H1 (cell line): ENCODE measurements at regions not wholly inside any gene's neighbourhood (a gene's known extent, or its start where the extent isn't known, plus 50 kb on each side); places are given as distances from the start of the nearest gene placed in this dataset.

Source experiments
- CTCF ChIA-PET: fragments of 300-600 bp; sonication (Branson Sonifier 250); formaldehyde crosslinking; loops from one replicate; lab custom pipeline; 2021; ENCODE audit not compliant: partially characterized antibody; lab: Charles Lee
- POLR2A ChIA-PET: fragments of 300-600 bp; sonication (Branson Sonifier 250); formaldehyde crosslinking; loops from one replicate; lab custom pipeline; 2021; ENCODE audit warnings: inconsistent platforms; ENCODE audit not compliant: partially characterized antibody; lab: Charles Lee
- DNase-seq, 2 experiments: peaks; one replicate each; pipeline versions ENCODE4 v3.0.0 to v3.0.0-alpha.2; 2010 to 2022; ENCODE audit warnings: low spot score in 2 of 2, low read depth in 1 of 2, mixed read lengths in 1 of 2
- FAIRE-seq: peaks from 2 replicates; lab custom pipeline; 2011; peaks lifted over from hg19 to GRCh38; lab: Jason Lieb, UNC
- H2AFZ ChIP-seq: 2 replicates; pipeline ENCODE4 v1.8.1; 2012; ENCODE audit warnings: low read length, inconsistent platforms
- H2AK5ac ChIP-seq: 2 replicates; pipeline ENCODE4 v1.6.1; 2013; ENCODE audit warnings: low read depth, low read length
- H2BK120ac ChIP-seq: replicated peaks from 2 replicates; pipeline ENCODE3; 2013; ENCODE audit warnings: low read depth, low read length, inconsistent platforms
- H2BK12ac ChIP-seq: 2 replicates; pipeline ENCODE4 v1.6.1; 2013; ENCODE audit warnings: low read depth, low read length
- H2BK15ac ChIP-seq: 2 replicates; pipeline ENCODE4 v1.6.1; 2013; ENCODE audit warnings: low read length
- H2BK20ac ChIP-seq: 2 replicates; pipeline ENCODE4 v1.6.1; 2013; ENCODE audit warnings: low read length
- H2BK5ac ChIP-seq: 2 replicates; pipeline ENCODE4 v1.6.1; 2013; ENCODE audit warnings: low read depth, low read length
- H3K14ac ChIP-seq: 2 replicates; pipeline ENCODE4 v1.6.1; 2013; ENCODE audit warnings: inconsistent platforms; ENCODE audit not compliant: insufficient read length
- H3K18ac ChIP-seq: 2 replicates; pipeline ENCODE4 v1.6.1; 2013; ENCODE audit warnings: low read length; ENCODE audit errors: extremely low read depth
- H3K23ac ChIP-seq: 2 replicates; pipeline ENCODE4 v1.6.1; 2013; ENCODE audit warnings: inconsistent platforms; ENCODE audit not compliant: insufficient read length
- H3K23me2 ChIP-seq: 2 replicates; pipeline ENCODE4 v1.6.1; 2013; ENCODE audit warnings: low read depth, low read length
- H3K27ac ChIP-seq: 2 replicates; pipeline ENCODE4 v1.6.1; 2011; ENCODE audit warnings: low read depth, low read length, inconsistent platforms
- H3K27me3 ChIP-seq, 4 experiments: replicated peaks in 1 of 4; 1 replicate in 1 of 4; 2 replicates in 3 of 4; pipeline versions ENCODE4 v1.6.1 to v1.8.1; 2011 to 2013; ENCODE audit warnings: low read length in 3 of 4, mild to moderate bottlenecking in 3 of 4, inconsistent platforms in 2 of 4, mixed read lengths in 2 of 4, moderate library complexity in 1 of 4; ENCODE audit not compliant: control insufficient read depth in 3 of 4, insufficient read depth in 3 of 4; ENCODE audit errors: extremely low read depth in 1 of 4
- H3K36me3 ChIP-seq, 4 experiments: 2 replicates each; pipeline versions ENCODE4 v1.6.1 to v1.8.1; 2011 to 2013; ENCODE audit warnings: mild to moderate bottlenecking in 4 of 4, low read length in 3 of 4, moderate library complexity in 2 of 4, control low read depth in 1 of 4, inconsistent platforms in 1 of 4; ENCODE audit not compliant: insufficient read depth in 4 of 4, control insufficient read depth in 2 of 4
- H3K4ac ChIP-seq: replicated peaks from 2 replicates; pipeline ENCODE3; 2013; ENCODE audit warnings: low read length, low read depth, mixed read lengths, inconsistent platforms; ENCODE audit not compliant: insufficient read length
- H3K4me1 ChIP-seq, 4 experiments: replicated peaks in 1 of 4; 1 replicate in 1 of 4; 2 replicates in 3 of 4; pipeline versions ENCODE4 v1.6.1 to v1.8.1; 2011 to 2013; ENCODE audit warnings: low read length in 3 of 4, inconsistent platforms in 2 of 4, mixed read lengths in 1 of 4; ENCODE audit not compliant: insufficient read depth in 4 of 4, control insufficient read depth in 3 of 4
- H3K4me2 ChIP-seq, 2 experiments: 2 replicates each; pipeline versions ENCODE4 v1.6.1 to v1.8.1; 2011 to 2013; ENCODE audit warnings: low read depth in 2 of 2, low read length in 2 of 2, control low read depth in 1 of 2, inconsistent platforms in 1 of 2, mild to moderate bottlenecking in 1 of 2; ENCODE audit not compliant: insufficient read depth in 1 of 2
- H3K4me3 ChIP-seq, 4 experiments: fragments of 200-600, 300-600 bp in 1 of 4; sonication (generic), shearing (Covaris generic), sonication (Bioruptor Twin) in 1 of 4; 2 replicates each; pipeline versions ENCODE4 v1.5.1 to v1.8.1; 2011 to 2016; ENCODE audit warnings: low read length in 4 of 4, low read depth in 3 of 4, control low read depth in 2 of 4, inconsistent platforms in 2 of 4, mild to moderate bottlenecking in 2 of 4, mixed read lengths in 1 of 4, moderate library complexity in 1 of 4; ENCODE audit not compliant: insufficient read depth in 2 of 4; ENCODE audit errors: extremely low read depth in 1 of 4
- H3K56ac ChIP-seq: replicated peaks from 2 replicates; pipeline ENCODE3; 2013; ENCODE audit warnings: low read depth, mild to moderate bottlenecking, mixed read lengths, low read length, inconsistent platforms; ENCODE audit not compliant: insufficient read length
- H3K79me1 ChIP-seq: 2 replicates; pipeline ENCODE4 v1.6.1; 2013; ENCODE audit warnings: low read depth, low read length, control low read depth
- H3K79me2 ChIP-seq, 2 experiments: 2 replicates each; pipeline versions ENCODE4 v1.6.1 to v1.8.1; 2012 to 2013; ENCODE audit warnings: low read length in 2 of 2, mild to moderate bottlenecking in 2 of 2, inconsistent platforms in 1 of 2; ENCODE audit not compliant: insufficient read depth in 2 of 2, control insufficient read depth in 1 of 2
- H3K9ac ChIP-seq, 4 experiments: replicated peaks in 1 of 4; 1 replicate in 1 of 4; 2 replicates in 3 of 4; pipeline versions ENCODE4 v1.6.1 to v1.8.1; 2011 to 2013; ENCODE audit warnings: low read depth in 3 of 4, low read length in 3 of 4, control low read depth in 2 of 4, mild to moderate bottlenecking in 2 of 4, moderate library complexity in 2 of 4, inconsistent platforms in 1 of 4; ENCODE audit errors: extremely low read depth in 1 of 4
- H3K9me3 ChIP-seq, 2 experiments: 2 replicates each; pipeline versions ENCODE4 v1.6.1 to v1.8.1; 2012 to 2013; ENCODE audit warnings: mild to moderate bottlenecking in 2 of 2, moderate library complexity in 2 of 2, control low read depth in 1 of 2, inconsistent platforms in 1 of 2, low read depth in 1 of 2, low read length in 1 of 2, mixed read lengths in 1 of 2; ENCODE audit not compliant: insufficient read depth in 2 of 2
- H4K20me1 ChIP-seq, 2 experiments: replicated peaks in 1 of 2; 2 replicates each; pipeline versions ENCODE3 to v1.8.1; 2011 to 2013; ENCODE audit warnings: inconsistent platforms in 2 of 2, low read length in 2 of 2, mild to moderate bottlenecking in 1 of 2; ENCODE audit not compliant: insufficient read depth in 2 of 2, control insufficient read depth in 1 of 2
- H4K5ac ChIP-seq: 2 replicates; pipeline ENCODE4 v1.6.1; 2013; ENCODE audit warnings: low read length, low read depth, mixed read lengths, inconsistent platforms; ENCODE audit not compliant: insufficient read length
- H4K8ac ChIP-seq: 2 replicates; pipeline ENCODE4 v1.8.0; 2013; ENCODE audit warnings: mild to moderate bottlenecking, moderate library complexity, low read length, inconsistent platforms; ENCODE audit not compliant: insufficient read depth; ENCODE audit errors: extremely low read depth
- H4K91ac ChIP-seq: replicated peaks from 2 replicates; pipeline ENCODE3; 2013; ENCODE audit warnings: low read length, mixed read lengths, inconsistent platforms; ENCODE audit not compliant: insufficient read length
- CREB1 ChIP-seq: IDR thresholded peaks from 2 replicates; pipeline ENCODE4 v1.6.1; 2012; ENCODE audit warnings: inconsistent platforms
- HDAC2 ChIP-seq, 2 experiments: fragments of 300-600 bp in 1 of 2; sonication (generic) in 1 of 2; IDR thresholded peaks; 2 replicates each; pipeline ENCODE4 v1.6.1; 2011 to 2012; ENCODE audit warnings: low read depth in 2 of 2, low read length in 2 of 2, mild to moderate bottlenecking in 2 of 2, moderate library complexity in 2 of 2, borderline replicate concordance in 1 of 2, inconsistent platforms in 1 of 2
- KDM4A ChIP-seq: IDR thresholded peaks from one replicate; pipeline ENCODE4 v1.7.1; 2012; ENCODE audit warnings: low read depth, mild to moderate bottlenecking, moderate library complexity, low read length, inconsistent platforms; ENCODE audit not compliant: severe bottlenecking
- NRF1 ChIP-seq: IDR thresholded peaks from 2 replicates; pipeline ENCODE4 v1.6.1; 2011; ENCODE audit warnings: mild to moderate bottlenecking, low read depth, low read length, improper control_type of control experiment
- RFX5 ChIP-seq: IDR thresholded peaks from 2 replicates; pipeline ENCODE4 v1.6.1; 2011; ENCODE audit warnings: low read depth, low read length, improper control_type of control experiment, borderline replicate concordance
- WGBS, 2 experiments: shearing (Covaris generic) in 1 of 2; methylation state at CpG; one replicate each; pipeline versions ENCODE4 v1.1.6 to v1.1.7; 2013 to 2015; ENCODE audit warnings: low lambda C conversion rate in 2 of 2, mixed read lengths in 2 of 2, inconsistent platforms in 1 of 2, low coverage in 1 of 2, missing lambda C conversion rate in 1 of 2; ENCODE audit not compliant: insufficient replicate concordance in 2 of 2, insufficient coverage in 1 of 2, insufficient read length in 1 of 2; ENCODE audit errors: extremely low coverage in 1 of 2, missing lambda C conversion rate in 1 of 2; 5-methylcytosine and 5-hydroxymethylcytosine counted together

DNA sequence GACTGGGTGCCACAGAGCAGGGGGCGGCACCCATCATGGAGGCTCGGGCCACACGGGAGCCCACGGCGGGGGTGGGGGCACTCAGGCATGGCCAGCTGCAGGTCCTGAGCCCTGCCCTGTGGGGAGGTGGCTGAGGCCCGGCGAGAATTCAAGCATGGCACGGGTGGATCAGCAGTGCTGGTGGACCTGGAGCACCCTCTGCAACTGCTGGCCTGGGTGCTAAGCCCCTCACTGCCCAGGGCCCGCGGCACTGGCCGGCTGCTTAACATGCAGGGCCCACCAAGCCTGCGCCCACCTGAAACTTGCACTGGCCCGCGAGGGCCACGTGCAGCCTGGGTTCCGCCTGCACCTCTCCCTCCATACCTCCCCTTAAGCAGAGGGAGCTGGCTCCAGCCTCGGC lies 258.6 kb downstream of the CENPC start:
- Histone ChIP-seq H3K79me1 (no peaks in the 10 kb centered on the region), H3K4me2 (no peak overlapping the region), H2BK5ac (no peak overlapping the region), H2BK12ac (no peak overlapping the region), H3K36me3 (peaks cover 0 to 6% (median 0%) of the 10 kb centered on the region in 4 experiments; a peak in 1 of 8 replicates), H3K79me2 (no peaks in the 10 kb centered on the region), H4K8ac (no peak overlapping the region), H2BK20ac (no peak overlapping the region), H4K91ac (no peak overlapping the region), H2BK15ac (no peak overlapping the region), H3K4ac (no peak overlapping the region), H3K18ac (no peak overlapping the region), H3K4me3 (no peak overlapping the region), H2AFZ (no peak overlapping the region), H3K27ac (no peak overlapping the region), H2AK5ac (no peak overlapping the region), H3K14ac (no peak overlapping the region), H4K5ac (no peak overlapping the region), H3K56ac (no peak overlapping the region), H3K9ac (no peak overlapping the region), H3K9me3 (peaks cover 0 to 23% of the 10 kb centered on the region in 2 experiments; a peak in 2 of 4 replicates), H3K27me3 (no peaks in the 10 kb centered on the region), H3K4me1 (peaks cover 0 to 4% (median 2%) of the 10 kb centered on the region in 4 experiments; a peak in 2 of 7 replicates), H2BK120ac (no peak overlapping the region), H3K23me2 (no peaks in the 10 kb centered on the region), H4K20me1 (no peaks in the 10 kb centered on the region), H3K23ac (no peak overlapping the region)
- no peak for DNase-seq
- 96% methylated on average over 15 of the region's 17 CpGs; no CpG with 5 or more reads in 1 of the 2 experiments for WGBS, 2 experiments
- CTCF ChIA-PET = interaction anchor here (0.5 to 3.1 kb wide), 4 partner anchors 54 to 289 kb away, joined by 3 to 8 read pairs (median 4); no protein-coding TSS in a partner anchor
- no peak for TF ChIP-seq KDM4A
- no peak for TF ChIP-seq HDAC2 (IDR thresholded peaks at IDR 0.05; ENCODE audit: borderline replicate concordance in 1 of 2, low read depth in 2 of 2, low read length in 2 of 2)
- no peak for TF ChIP-seq CREB1
- no peak for TF ChIP-seq NRF1
- TF ChIP-seq RFX5 = no peak
- POLR2A ChIA-PET = no interaction called here
- no peak for FAIRE-seq
